NAMALWA (cell line): ENCODE measurements at regions not wholly inside any gene's neighbourhood (a gene's known extent, or its start where the extent isn't known, plus 50 kb on each side); places are given as distances from the start of the nearest gene placed in this dataset.
A peak's percentile ranks its signal among the peaks of the same experiment; 100 is the strongest.

Experiments used
- DNase-seq: peaks from one replicate; pipeline ENCODE4 v3.0.0-alpha.2; 2015; ENCODE audit warnings: low spot score

GRCh38 chr5:6236170-6236793, 142.1 kb downstream of the MED10 start:
- no peak for DNase-seq

- no peak for DNase-seq
These were observed 142.6 kb downstream of the MED10 start for GRCh38 chr5:6235726-6236125.

DNA sequence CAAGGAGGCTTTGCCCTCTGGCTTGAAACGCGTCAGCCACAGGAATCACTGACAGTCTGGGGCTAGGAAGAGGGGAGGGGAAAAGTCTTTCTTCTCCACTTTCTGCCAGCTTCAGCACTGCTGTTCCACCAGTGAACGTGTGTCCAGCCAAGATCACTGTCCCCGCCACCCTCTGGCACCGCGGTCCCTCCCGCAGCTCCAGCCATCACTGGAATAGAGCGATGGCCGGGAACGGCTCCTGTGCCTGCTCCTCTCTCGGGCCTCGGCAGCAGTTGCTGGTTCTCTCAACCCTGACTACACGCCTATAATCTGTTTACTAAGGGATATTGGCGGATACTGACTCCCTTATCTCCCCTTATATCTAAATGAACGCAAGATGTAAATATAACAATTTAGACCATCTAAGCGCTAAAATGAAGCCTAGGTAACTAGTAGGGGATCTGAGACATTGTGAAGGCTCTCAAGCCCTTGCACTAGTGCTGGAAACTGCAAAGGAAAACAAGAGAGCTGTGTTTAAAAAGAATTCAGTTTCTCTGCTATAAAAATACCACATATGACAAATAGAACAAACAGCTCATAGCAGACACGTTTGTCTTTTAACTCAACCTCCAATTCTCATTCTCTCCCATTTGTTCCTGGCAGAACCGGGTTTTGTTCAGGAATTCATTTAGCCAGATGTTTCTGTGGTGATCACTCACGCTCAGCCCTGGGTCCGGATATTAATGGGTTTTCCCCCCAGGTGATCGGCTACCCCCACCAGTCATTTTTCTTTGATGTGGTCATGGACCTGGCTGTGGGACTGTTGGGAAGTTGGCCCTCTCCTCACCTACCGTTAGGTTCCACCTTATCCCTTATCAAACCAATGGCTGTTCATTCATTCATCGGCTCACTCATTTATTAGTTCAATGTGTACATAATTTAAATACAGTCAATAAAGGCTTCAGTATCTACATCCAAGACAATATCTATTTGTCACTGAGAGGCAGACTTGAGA, 149.8 kb downstream of the MED10 start:
- no peak for DNase-seq

DNA sequence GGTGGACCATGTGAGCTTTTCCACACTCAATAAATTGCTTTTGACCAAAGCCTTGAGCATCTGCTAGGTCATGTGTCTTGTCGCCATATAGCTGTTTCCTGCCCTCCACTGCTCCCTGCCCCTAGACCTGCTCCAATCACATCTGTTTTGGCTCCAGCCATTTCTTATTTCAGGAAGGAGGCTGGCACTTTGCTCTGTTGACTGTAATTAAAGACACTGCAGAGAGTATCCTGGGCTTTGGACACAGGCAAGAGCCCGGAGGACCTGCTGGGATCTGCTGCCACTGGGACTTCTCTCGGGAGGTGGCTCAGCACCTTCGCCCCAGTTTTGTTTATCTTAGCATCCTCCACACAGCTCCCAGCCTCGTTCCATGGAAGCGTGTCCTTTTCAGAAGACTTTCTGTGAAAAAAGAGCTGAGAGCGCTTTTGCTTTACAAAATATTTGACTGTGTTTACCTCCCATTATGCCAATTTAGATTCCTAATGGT, 153.2 kb downstream of the MED10 start:
- DNase-seq: no peak

DNA sequence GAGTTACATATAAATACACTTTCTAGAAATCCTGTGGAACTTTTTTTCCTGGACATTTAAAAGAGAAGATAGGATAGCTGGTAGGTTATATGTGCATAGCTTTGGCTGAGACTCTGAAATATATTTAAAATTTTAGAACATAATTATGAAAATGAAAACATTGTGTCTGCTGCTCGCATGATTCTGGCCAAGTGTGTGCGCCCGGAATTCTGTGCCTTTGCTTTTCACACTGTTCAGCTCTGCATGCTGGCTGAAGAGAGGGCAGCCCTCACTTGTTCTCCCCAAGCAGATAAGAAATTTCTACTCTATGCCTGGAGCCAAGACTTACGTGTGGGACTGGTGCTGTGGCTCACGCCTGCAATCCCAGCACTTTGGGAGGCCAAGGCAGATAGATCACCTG, 153.9 kb downstream of the MED10 start:
- no peak for DNase-seq

GRCh38 chr5:6222899-6223298, 155.4 kb downstream of the MED10 start:
- DNase-seq: no peak

DNA sequence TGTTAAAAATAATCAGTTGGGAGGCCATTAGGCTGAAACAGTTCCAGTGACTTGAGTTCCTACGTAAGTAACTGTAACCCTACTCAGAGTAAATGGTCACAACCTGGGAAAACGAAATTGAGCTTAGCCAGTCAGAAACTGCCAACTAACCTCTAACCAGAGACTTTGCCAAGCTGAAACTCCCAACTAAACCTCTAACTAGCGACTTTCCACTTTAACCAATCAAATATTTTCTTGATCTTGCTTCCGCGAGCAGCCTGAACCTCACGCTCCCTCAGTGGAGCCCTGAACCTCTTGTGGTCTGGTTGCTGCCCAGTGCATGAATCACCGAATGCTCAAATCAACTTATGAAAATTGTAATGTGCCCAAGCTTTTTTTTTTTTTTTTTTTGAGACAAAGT, 156.2 kb downstream of the MED10 start:
- no peak for DNase-seq

- no peak for DNase-seq
These were observed 157.2 kb downstream of the MED10 start for GRCh38 chr5:6221141-6221626.

GRCh38 chr5:6220346-6221088, 157.8 kb downstream of the MED10 start:
- no peak for DNase-seq

GRCh38 chr5:6218517-6218916, 159.8 kb downstream of the MED10 start:
- DNase-seq: no peak

DNA sequence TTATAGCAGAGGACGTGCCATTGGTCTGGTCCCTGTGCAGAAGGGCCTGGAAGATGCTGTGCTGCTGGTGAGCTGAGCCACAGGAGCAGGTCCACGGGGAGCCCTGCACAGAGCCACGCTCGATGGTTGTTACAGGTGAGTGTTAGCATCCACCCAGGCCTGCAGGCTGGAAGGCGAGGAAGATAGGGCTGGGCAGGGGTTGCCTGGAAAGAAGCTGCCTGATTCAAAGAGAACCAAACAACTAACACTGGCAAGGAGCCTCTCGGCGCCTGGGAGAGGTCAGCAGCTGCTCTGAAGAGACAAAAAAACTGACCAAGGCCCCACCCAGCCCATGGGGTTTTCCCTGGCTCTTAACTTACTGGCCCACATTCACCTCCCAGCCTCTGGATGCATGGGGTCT, 160.2 kb downstream of the MED10 start:
- no peak for DNase-seq

DNA sequence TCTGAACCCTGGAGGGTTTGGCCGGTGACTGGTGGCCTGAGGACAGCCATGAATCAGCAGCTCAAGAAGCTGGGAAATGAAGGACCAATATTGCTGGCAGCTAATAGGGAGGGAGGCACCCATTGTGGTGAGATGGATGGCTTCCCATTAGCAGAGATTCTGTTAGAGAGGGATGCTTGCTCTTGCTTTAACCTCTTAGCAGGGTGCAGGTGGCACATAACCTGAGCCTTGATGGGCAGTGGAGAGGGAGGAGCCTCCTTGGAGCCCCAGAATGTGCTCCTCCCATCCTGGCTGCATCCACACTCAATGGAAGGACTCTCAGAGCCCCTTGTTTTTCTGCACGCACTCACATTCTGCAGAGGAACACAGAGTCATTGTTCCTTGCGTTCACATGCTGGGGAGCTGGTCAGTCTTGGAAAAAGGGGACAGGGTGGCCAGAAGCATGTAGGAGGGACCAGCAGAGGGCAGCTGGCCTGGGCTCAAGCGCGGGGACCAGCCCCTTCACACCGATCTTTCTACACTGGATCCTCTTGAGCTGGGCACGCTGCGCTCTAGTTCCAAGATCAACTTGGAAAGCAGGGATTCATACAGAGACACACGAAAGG, 161.8 kb downstream of the MED10 start:
- no peak for DNase-seq

GRCh38 chr5:6215891-6216290, 162.5 kb downstream of the MED10 start:
- DNase-seq: no peak

- DNase-seq: no peak
These were observed 166.1 kb downstream of the MED10 start for GRCh38 chr5:6212244-6212643.

- no peak for DNase-seq
These were observed 171.8 kb downstream of the MED10 start for GRCh38 chr5:6206501-6206900.

DNA sequence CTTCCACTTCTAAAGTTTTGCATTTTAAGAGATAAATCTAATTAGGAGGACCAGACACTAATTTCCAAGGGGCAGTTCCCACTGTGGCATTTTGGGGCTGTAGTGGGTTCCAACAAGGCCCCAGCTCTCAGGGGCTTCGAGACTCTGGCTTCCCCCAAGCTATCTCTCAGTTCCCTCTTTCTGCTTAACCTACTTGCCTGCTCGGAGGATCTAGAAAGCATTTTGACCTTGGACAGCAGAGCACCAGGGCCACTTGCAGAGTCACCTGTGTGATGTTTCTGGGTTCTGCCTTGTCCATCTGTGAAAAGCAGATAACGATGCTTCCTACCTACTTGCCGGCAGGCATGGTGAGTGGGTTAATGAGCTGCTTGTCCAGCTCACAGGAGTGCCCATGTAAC, 175.4 kb downstream of the MED10 start:
- no peak for DNase-seq

GRCh38 chr5:6202149-6202967, 176.0 kb downstream of the MED10 start:
- peak; percentile 34 for DNase-seq

DNA sequence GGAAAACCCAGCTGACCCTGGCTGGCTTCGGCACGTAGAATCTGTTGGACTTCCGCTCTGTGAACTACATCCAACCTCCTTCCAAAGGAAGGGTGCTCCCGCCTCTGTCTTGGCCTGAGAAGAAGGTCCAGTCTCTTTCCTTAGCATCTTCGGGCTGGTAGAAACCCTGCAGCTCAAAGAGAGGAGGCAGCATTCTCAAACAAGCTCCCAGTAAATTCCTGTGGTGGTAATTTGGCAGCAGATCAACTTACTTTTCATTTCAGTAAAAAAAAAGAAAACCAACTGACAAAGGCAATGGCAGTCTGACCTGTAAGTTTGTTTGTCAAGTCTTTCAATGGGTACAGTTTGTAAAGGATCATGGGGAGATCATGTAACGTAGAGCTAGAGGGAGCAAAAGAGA, 176.7 kb downstream of the MED10 start:
- DNase-seq: no peak

DNA sequence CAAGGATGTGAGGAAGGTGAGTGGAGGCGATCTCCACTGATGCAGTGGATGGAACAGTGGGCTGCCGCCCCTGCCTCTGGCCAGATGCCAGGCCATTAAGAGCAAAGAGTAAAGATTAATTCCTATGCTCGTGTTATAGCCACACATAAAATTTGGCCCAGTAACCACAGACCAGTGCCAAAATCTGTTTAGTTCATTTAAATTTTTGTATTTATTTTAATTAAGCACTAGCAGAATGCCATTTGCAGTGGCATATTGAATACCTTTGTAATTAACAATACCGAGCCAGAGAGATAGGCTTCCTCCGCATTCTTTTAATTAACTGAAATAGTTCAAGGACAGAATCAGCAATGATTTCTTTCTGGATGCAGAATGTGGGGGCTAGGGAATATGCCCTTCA, 179.8 kb downstream of the MED10 start:
- DNase-seq: no peak

- DNase-seq: no peak
These were observed 180.9 kb downstream of the MED10 start for GRCh38 chr5:6197427-6197826.

DNA sequence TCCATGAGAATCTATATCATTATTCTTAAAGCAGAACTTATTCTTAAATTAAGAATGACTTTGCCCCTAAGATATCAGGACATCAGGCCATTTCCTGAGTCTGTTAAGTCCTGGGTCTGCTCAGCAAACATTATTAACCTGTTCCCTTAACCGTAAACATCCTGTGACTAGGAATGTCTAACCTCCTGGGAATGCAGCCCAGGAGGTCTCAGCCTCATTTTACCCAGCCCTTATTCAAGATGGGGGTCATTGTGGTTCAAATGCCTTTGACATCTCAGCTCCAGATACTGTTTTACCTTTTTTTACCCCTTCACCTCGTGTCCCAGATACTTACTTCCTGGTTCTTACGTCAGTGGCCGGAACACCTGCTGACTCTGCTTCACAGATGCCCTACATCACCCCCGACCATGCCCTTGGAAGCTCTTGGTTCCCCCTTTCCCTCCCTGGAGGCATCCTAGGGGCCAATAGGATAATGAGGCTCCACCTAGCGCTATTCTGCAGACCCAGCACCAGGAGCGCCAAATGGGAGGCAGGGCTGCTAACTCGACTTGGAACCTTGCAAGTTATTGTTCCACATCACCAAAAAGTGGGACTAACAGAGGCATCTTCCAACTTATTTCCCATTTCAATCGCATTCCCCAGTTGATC, 182.5 kb downstream of the MED10 start:
- DNase-seq: no peak
